GM19468 (cell line): ENCODE measurements at regions not wholly inside any gene's neighbourhood (a gene's known extent, or its start where the extent isn't known, plus 50 kb on each side); places are given as distances from the start of the nearest gene placed in this dataset.

Source experiments
- ATAC-seq: cut with Tn5 transposase; IDR thresholded peaks from one replicate; pipeline ENCODE4 v1.9.1; 2021; ENCODE audit warnings: mild to moderate bottlenecking, moderate library complexity, moderate number of reproducible peaks; ENCODE audit not compliant: unreplicated experiment; ENCODE audit errors: extremely low read depth

DNA sequence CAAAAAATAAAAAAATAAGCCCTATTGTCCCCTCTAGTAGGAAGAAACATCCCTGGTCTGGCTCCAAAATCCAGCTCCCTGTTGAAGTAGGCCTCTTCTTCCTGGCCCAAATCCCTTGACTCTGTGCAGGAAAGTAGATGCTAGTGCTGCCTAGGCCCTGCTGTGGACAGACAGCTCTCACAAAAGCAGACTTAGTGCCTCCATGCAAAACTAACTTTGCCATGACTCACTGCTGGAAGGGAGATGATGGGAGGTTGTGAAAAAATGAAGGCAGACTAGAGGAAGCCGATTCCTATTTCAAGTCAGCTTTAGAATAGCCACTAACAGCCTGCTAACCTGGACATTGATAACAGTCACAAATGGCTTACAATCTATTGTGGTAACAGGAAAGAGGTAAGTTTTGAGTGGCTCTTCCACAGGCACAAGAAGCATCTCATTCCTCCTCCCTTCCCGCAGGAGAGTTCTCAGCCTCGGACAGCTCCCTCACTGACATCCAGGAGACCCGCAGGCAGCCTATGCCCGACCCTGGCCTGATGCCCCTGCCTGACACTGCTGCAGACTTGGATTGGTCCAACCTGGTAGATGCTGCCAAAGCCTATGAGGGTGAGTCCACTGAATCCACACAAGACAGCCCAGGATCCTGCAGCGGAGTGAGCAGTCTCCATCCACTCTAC is 198.9 kb upstream of the RGS6 start:
- no peak for ATAC-seq

DNA sequence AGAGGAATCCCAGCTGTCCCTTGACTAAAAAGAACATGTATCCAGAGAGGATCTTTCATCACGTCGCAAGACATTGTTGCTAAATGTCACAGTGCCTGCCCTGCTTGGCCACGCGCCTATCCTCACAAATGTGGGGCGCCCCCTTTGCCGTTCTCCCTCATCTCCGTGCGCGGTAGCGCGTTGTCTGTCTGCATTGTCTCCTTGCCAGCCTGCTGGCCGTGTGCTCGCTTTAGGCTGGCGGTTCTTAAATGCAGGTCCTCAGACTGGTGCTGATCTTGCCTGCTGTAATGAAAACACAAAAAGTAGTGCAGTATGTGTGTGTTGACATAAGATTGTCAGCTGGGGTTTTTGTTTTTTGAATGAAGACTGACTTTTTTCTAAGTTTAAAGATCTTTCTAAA is 198.2 kb upstream of the RGS6 start:
- ATAC-seq, result no peak

DNA sequence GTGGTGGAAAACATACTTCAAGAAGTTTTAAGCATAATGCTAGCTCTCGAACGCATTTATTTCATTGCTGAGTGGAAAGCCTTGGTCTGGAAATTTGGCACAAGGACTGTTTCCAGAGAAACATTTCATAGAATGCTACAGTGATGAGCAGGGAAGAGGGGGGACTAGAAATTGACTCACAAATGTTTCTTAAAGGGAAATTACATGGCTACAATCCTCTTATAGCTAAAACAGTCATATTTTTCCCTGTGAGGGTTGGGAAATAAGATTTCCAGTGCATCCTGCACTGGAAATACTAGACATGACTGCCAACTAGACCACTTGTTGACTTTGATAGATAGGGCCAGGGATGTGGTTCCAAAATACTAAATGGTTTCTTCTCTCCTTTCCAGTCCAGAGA is 197.3 kb upstream of the RGS6 start:
- ATAC-seq, result no peak

DNA sequence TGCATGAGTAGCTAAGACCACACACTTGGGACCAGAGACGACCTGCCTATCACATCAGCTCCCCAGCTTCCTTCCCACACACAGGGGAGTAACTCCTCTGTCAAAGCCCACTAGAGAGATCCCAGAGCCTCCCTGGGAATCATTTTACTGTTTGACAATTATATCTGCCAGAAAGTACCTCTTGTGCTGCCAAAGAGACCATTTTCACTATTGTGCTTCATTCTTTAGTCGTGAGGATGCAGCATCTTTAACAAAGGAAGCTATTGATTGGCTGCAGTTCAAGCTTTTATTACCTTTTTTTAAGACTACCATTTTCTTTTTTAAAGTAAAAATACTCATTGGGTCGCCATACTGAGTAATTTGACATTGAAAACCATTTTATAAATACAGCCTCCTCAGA is 194.5 kb upstream of the RGS6 start:
- ATAC-seq, result no peak

DNA sequence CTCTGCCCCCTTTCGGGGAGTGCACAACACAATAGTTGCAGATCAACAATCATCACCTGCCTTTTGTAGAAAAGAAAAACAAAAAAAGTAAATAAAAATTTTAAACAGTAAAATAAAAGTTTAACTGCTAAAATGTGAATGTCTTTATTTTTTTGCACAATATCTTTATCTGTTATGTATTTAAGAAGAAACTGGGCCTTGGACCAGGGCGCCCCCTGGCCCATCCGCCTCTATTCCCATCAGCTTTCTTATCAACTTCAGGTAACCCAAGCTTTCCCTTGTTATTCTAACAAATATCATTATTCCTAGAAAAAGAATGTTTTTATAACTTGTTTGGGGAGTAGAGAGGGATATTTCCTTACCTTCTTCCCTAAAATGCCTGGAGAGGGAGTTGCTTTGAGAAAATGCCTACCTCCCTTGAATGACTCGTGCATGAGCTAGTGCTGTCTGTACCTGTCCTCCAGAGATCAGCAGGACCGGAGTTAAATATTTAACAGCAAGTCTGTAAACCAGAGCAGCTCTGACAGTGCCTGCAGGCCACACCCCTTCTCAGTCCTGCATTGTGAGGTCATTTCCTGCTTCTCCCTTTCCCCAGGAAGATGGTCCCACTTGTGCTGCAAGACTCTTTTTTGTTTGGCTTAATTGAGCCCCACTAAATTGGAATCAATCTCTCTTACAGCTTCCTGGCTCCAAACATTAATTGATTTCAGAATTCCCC is 192.8 kb upstream of the RGS6 start:
- ATAC-seq, result no peak

DNA sequence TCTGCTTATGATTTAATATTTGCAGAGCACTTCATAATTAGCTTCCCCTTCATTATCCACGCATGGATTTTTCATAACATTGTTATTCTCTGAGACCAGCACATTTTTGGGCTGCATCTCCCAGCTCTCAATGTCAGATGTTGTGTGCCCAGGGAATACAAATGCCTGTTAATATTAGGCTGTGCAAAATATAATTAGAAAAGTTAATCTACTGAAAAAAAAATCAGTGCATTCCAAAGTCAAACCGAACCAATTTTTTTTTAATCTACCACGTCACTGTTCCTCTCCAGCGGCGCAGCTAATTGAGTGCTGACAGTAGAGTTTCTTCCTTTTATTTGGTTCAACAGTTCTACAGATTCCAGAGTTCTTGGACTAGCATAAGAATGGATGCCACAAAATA is 191.0 kb upstream of the RGS6 start:
- ATAC-seq, result no peak

DNA sequence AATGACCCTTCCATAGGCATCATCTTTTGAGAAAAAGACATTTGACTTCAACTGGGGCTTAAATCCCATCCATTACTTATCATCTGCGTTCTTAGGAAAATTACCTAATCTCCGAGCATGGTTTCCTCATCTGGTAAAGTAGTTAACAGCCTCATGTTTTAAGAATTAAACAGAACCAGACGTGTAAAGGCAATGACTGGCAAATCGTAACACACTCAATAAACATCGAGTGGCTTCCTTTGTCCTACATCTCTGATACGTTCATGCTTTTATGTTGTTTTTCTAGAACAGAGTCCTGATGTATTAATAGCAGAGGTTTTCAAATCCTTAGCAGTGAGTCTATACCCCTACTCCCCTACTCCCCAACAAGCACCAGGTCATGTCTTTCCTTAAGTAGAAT is 189.7 kb upstream of the RGS6 start:
- no peak for ATAC-seq

DNA sequence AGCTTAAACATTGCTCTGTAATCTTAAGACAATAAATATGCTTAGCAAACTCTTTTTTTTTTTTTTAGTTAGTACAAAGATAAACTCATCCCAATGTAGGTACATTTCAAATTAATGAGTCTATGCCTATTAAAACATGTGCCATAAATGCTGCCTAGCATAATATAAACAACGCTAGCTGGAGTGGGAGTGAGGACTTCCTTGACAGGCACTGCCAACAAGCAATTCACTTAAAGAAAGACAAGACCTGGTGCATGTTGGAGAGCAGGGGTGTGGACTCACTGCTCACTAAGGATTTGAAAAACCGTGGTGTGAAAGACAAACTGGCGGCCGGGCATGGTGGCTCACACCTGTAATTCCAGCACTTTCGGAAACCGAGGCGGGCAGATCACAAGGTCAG is 187.2 kb upstream of the RGS6 start:
- ATAC-seq, result no peak

DNA sequence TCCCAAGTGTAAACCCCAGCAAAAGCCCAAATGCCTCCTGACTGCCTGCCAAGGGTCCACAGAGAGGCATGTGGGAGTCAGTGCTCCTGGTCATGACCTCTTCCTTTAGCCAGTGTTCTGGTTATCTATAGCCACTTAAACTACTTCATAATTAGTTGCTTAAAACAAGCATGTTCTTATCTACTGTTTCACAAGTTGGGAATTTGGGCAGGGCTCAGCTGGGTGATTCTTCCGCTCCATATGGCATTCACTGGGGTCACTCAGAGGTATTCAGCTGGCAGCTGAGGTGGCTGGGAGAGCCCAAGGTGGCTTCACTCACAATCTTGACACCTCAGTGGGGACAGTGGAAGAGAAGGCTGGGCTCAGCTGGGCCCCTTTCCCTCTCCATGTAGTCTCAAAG is 184.0 kb upstream of the RGS6 start:
- ATAC-seq, result no peak

DNA sequence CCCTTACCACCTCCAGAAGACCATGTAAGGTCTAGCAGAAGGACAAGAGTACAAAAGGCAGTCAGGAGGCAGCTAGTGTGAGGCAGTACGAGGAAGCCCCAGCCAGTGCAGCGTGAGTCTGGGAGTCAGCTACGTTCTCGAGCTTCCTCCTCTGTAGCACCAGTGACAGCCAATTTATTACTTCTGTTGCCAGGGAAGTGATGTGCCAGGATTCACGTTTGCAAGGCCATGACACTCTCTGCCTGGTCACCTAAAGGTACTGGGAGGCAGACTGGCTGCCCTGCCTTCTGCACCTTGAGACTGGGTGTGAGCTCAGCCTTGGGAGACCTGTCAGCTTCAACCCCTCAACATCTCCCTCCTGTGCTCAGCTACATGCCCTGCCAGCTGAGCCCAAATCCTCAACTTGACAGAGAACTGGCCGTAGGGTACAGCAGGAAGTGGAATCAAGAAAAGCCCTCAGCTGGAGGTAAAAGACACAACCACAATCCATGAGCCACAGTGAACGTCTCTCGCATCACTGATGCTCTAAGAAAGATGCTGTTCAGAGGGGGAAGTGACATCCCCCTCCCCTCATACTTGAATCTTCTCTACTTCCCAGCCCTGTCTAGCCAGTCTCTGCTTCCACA is 182.5 kb upstream of the RGS6 start:
- peak; percentile 23 for ATAC-seq

DNA sequence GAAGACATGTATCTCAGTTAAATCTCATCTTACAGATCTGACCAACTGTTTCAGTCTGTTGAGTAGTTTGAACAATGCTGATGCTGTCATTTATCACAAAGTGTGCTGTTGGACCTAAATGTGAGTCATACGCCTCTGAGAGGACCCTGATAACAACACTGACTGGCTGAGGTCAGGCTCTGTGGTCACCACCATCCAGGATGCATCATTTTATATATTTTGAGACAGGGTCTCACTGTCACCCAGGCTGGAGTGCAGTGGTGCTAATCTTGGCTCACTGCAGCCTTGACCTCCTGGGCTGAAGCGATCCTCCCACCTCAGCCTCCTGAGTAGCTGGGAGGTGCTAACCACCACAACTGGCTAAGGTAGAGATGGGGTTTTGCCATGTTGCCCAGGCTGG is 181.0 kb upstream of the RGS6 start:
- no peak for ATAC-seq

DNA sequence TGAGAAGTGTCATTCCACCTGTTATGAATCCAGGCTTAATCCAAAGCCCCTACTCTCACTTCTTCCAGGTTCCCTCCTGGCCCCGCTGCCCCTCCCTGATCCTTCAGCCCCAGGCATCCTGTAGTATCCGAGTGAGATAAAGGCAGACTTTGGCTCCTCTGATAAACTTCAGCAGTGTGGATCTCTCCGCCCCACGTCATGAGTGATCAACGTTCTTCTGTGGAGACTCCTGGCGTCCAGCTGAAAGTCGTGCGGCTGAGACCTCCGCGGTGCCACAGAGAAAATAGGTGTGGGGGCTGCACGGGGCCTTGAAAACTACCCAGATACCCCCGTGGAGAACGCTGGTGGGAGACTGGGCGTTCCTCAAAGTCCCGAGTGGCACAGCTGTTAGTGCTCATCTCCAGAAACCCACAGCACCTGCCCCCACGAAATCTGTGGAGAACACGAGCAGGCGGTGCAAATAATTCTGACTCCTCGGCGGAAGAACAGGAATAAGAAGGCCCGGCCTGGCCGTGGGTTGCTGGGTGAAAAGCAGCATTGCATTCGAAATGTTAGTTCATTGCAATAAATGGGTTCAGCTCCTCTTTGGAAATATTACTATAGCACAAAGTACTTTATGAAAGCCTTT is 180.0 kb upstream of the RGS6 start:
- no peak for ATAC-seq

DNA sequence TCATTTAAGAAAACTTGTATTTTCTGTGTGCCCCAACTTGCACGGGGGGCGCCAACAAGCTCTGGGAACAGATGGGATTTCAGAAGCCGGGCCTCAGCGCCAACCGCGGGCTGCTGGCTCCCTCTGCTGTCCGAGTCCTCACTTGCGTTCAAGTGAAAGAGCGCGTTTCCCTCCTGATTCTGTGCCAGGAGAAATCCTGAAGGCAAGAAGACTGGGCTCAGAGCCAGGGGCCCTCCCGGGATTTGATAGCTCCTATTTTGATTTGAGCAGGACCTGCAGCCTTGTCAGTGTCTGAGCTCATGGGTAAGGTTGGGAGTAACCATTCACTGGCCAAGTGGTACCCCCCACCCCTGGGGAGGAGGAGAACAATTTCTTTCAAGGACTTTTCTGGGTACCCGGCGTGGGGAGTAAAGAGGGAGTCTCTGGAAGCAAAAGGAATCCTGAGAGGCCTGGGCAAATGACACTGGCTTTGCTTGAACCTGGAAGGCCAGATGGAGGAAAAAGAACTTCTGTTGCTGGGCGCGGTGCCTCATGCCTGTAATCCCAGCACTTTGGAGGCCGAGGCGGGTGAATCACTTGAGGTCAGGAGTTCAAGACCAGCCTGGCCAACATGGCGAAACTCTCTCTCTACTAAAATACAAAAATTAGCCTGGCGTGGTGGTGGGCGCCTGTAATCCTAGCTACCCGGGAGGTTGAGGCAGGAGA is 179.0 kb upstream of the RGS6 start:
- ATAC-seq, result no peak

DNA sequence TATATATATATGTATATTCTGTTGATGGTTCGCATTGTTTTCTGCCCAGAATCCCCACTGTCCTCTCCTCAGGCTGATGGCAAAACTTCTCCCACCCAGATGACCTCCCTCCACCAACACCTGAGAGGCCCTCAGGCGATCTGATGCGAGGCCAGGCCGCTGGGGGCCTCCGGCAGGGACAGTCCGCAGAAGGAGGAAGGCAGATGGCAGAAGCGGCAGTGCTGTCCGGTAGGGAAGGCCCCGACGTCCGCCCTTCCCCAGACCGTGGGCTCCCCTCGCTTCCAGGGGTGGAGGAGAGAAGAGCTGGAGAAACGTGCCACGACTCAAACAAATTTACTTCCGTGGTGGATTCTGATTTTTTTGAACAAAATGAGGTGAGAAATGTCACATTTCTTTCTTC is 178.3 kb upstream of the RGS6 start:
- no peak for ATAC-seq

DNA sequence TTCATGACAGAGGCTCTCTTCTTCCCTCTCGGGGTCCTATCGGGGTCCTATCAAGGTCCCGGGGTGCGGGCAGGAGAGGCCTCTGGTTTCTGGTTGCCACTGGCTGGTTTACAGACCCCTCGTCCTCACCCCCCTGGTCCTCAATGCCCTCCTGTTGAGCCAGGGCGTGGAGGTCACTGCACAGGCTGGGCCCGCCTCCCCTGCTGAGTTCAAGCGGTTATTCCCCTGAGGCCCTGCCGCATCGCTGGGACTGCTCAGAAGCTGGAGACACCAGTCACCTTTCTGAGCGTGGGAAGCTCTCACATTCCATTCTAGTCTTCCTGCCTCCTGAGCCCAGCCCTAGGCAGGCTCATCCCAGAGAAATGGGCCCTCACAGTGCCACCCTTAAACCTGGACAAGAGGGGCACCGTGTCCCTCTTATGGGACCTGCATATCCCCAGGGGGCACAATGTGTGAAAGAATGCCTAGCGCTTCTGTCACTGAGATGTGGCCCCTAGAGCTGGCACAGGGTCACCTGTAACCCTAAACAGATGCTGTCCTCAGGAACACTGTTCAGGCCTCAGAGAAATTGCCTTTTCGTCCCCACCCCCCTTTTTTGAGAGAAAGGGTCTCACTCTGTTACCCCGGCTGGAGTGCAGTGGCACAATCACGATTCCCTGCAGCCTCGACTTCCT is 177.7 kb upstream of the RGS6 start:
- no peak for ATAC-seq

DNA sequence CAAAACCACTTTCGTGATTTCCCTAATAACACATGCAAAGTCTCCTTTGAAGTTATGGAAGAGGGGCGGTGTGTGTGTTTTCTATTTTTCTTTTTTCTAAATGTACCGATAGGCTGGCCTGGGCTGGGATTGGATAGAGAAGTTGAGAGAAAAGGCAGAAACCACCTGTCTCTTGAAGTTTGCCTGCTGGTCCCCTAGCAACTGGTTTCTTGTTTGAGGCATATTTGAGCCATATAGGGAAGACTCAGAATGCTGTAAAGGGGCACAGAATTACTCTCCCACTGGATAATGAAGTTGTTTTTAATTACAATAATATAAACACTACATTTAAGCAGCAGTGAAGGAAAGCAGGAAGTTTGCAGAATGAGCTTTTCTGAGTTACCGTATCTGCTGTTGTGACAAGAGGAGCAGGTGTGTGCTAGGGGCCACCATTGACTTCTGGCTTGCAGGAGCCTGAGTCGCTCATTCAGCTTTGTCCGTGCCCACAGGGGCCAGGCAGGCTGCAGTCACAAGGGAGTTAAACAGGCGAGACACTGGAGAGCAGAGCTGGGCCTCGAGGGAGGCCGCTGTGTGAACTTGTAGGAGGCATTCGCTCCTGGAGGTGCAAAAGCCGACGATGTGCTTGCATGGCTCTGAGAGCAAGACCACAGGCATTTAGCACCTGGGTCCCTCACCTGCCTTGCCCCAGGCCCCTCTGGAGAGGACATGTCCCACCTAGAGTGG is 173.8 kb upstream of the RGS6 start:
- no peak for ATAC-seq

DNA sequence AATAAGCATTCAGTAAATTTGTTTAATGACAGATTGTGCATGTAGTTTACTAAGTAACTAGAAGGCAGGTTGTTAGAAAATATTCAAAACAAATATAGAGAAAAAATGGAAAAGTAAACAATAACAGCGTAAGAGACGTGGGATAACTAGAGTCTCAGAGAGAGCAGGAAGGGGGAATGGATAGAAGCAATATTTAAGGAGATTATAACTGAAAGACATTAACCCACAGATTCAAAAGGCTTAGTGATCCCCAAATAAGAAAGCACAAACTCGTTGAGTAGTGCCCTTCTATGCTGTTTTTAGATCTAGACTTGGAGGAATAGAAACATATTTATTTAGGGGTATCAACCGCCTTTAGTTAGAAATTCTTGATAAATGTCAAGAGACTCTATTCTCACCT is 169.7 kb upstream of the RGS6 start:
- ATAC-seq, result no peak

DNA sequence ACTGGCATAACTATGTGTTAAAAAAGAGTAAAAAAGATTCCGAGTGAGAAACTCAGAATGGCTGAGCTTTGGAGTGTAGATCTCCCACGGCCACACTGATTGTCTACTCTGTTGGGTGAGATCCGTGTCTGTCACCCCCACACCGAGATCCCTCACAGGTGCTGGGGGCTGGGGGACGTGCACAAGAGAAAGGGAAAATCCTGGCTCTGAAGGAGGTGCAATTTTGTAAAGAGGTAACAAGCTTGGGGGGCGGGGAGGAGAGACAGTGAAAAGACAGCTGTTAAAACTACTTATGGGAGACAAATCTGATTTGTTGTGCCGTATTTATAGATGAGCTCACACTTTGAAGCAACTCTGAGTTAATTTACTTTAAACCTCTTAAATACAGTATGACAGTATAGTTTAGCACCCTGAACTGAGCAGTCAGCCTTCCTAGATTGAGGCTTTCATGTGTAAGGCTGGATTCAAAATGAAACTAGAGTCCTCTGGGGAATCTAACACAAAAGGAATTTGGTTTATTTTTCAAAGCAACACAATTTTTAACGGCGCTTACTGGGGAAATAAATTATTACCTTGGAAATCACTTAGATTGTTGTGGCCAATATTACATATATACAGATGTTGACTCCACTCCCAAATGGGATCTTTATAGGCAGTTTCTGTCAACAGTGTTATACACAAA is 167.4 kb upstream of the RGS6 start:
- ATAC-seq, result no peak

DNA sequence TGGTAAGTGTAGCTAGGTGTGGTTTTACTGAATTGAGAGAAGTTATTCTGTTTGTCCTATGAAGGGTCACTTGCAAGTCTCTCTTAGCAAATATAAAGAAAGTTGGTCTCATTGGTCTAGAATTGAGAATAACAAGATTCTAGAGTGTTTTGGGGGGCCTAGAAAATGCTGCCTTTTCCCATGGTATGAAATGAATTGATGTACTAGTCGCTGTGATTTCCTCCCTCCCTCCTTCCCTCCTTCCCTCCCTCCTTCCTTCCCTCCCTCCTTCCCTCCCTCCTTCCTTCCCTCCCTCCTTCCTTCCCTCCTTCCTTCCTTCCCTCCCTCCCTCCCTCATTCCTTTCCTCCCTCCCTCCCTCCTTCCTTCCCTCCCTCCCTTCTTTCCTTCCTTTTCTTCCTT is 166.7 kb upstream of the RGS6 start:
- ATAC-seq, result no peak
